Smooth muscle cell (in vitro differentiated cells): ENCODE measurements at regions not wholly inside any gene's neighbourhood (a gene's known extent, or its start where the extent isn't known, plus 50 kb on each side); places are given as distances from the start of the nearest gene placed in this dataset.

Experiments used
- DNase-seq: peaks from one replicate; lab custom pipeline; 2025; ENCODE audit not compliant: unreplicated experiment; lab: John Stamatoyannopoulos, UW
- H2AFZ ChIP-seq: fragments of 200-600 bp; sonication (generic); 2 replicates; pipeline ENCODE4 v1.6.0; 2016; ENCODE audit warnings: antibody characterized with exemption, low read depth, mild to moderate bottlenecking
- H3F3A ChIP-seq: fragments of 200-600 bp; sonication (generic); 2 replicates; pipeline ENCODE4 v1.6.0; 2017; ENCODE audit warnings: antibody characterized with exemption, low read depth
- H3K27ac ChIP-seq: fragments of 200-600 bp; sonication (generic); 2 replicates; pipeline ENCODE4 v1.5.1; 2016; ENCODE audit warnings: low read depth, mild to moderate bottlenecking
- H3K27me3 ChIP-seq: fragments of 200-600 bp; sonication (generic); 2 replicates; pipeline ENCODE4 v1.6.1; 2016; ENCODE audit warnings: low read depth, mild to moderate bottlenecking
- H3K36me3 ChIP-seq: fragments of 200-600 bp; sonication (generic); 2 replicates; pipeline ENCODE4 v1.5.1; 2016; ENCODE audit warnings: low read depth
- H3K4me1 ChIP-seq: fragments of 200-600 bp; sonication (generic); 2 replicates; pipeline ENCODE4 v1.5.1; 2016; ENCODE audit warnings: low read depth
- H3K4me2 ChIP-seq: fragments of 200-600 bp; sonication (generic); 2 replicates; pipeline ENCODE4 v1.6.0; 2016; ENCODE audit warnings: mild to moderate bottlenecking
- H3K4me3 ChIP-seq: fragments of 200-600 bp; sonication (generic); 2 replicates; pipeline ENCODE4 v1.5.1; 2016; ENCODE audit warnings: mild to moderate bottlenecking
- H3K79me2 ChIP-seq: fragments of 200-600 bp; sonication (generic); 2 replicates; pipeline ENCODE4 v1.6.0; 2016; ENCODE audit warnings: low read depth, mild to moderate bottlenecking
- H3K9ac ChIP-seq: fragments of 200-600 bp; sonication (generic); 2 replicates; pipeline ENCODE4 v1.6.0; 2016; ENCODE audit warnings: low read depth
- H3K9me3 ChIP-seq: fragments of 200-600 bp; sonication (generic); replicated peaks from 2 replicates; pipeline ENCODE4 v1.5.1; 2016; ENCODE audit warnings: low read depth
- H4K20me1 ChIP-seq: fragments of 200-600 bp; sonication (generic); 2 replicates; pipeline ENCODE4 v1.6.0; 2016; ENCODE audit warnings: low read depth
- CTCF ChIP-seq: fragments of 200-600 bp; sonication (generic); IDR thresholded peaks from 2 replicates; pipeline ENCODE4 v1.5.1; 2017; ENCODE audit warnings: borderline replicate concordance, mild to moderate bottlenecking, antibody characterized with exemption; ENCODE audit not compliant: insufficient read depth, poor library complexity, severe bottlenecking
- WGBS: methylation state at CpG from one replicate; pipeline ENCODE4 v1.1.7; 2016; ENCODE audit warnings: low lambda C conversion rate; 5-methylcytosine and 5-hydroxymethylcytosine counted together

GRCh38 chr13:74597526-74597925, 463.3 kb upstream of the KLF12 start:
- DNase-seq, result no peak
- H3F3A ChIP-seq, result no peaks in the 10 kb centered on the region
- no peak overlapping the region for H3K4me3 ChIP-seq
- no peaks in the 10 kb centered on the region for H3K4me1 ChIP-seq
- no peaks in the 10 kb centered on the region for H3K36me3 ChIP-seq
- H3K27me3 ChIP-seq, result no peaks in the 10 kb centered on the region
- H3K9ac ChIP-seq, result no peak overlapping the region
- no peaks in the 10 kb centered on the region for H3K9me3 ChIP-seq
- no peak overlapping the region for H3K27ac ChIP-seq
- no peaks in the 10 kb centered on the region for H4K20me1 ChIP-seq
- 94% methylated on average over 3 of the region's 3 CpGs for WGBS
- no peak overlapping the region for H3K4me2 ChIP-seq
- no peak for TF ChIP-seq CTCF
- no peaks in the 10 kb centered on the region for H3K79me2 ChIP-seq
- no peak overlapping the region for H2AFZ ChIP-seq

- Histone ChIP-seq H3K36me3 (no peaks in the 10 kb centered on the region), H3K27ac (no peak overlapping the region), H3K9me3 (no peaks in the 10 kb centered on the region), H3K4me3 (no peak overlapping the region), H3K9ac (no peak overlapping the region), H3K4me2 (no peak overlapping the region), H4K20me1 (no peaks in the 10 kb centered on the region), H2AFZ (no peak overlapping the region), H3K4me1 (no peaks in the 10 kb centered on the region), H3K79me2 (no peaks in the 10 kb centered on the region), H3K27me3 (no peaks in the 10 kb centered on the region), H3F3A (no peaks in the 10 kb centered on the region)
- WGBS, result 66% methylated on average over 5 of the region's 5 CpGs
- TF ChIP-seq CTCF, result no peak
- no peak for DNase-seq
Measured at GRCh38 chr13:74596691-74597090, 462.5 kb upstream of the KLF12 start.

- H2AFZ ChIP-seq, result no peak overlapping the region
- 89% methylated on average over 3 of the region's 3 CpGs for WGBS
- H3F3A ChIP-seq, result no peaks in the 10 kb centered on the region
- no peak for TF ChIP-seq CTCF
- no peaks in the 10 kb centered on the region for H3K36me3 ChIP-seq
- no peaks in the 10 kb centered on the region for H4K20me1 ChIP-seq
- H3K4me2 ChIP-seq, result no peak overlapping the region
- no peak for DNase-seq
- H3K27me3 ChIP-seq, result no peaks in the 10 kb centered on the region
- H3K27ac ChIP-seq, result no peak overlapping the region
- H3K4me3 ChIP-seq, result no peak overlapping the region
- no peaks in the 10 kb centered on the region for H3K9me3 ChIP-seq
- H3K9ac ChIP-seq, result no peak overlapping the region
- no peaks in the 10 kb centered on the region for H3K79me2 ChIP-seq
- H3K4me1 ChIP-seq, result no peaks in the 10 kb centered on the region
Measured at GRCh38 chr13:74593688-74594087, 459.5 kb upstream of the KLF12 start.

GRCh38 chr13:74586847-74587246, 452.6 kb upstream of the KLF12 start:
- DNase-seq, result no peak
- H3K36me3 ChIP-seq, result no peaks in the 10 kb centered on the region
- H3F3A ChIP-seq, result no peaks in the 10 kb centered on the region
- no peaks in the 10 kb centered on the region for H3K9me3 ChIP-seq
- no peak overlapping the region for H3K9ac ChIP-seq
- H3K4me2 ChIP-seq, result no peak overlapping the region
- no peaks in the 10 kb centered on the region for H4K20me1 ChIP-seq
- WGBS, result 85% methylated on average over 1 of the region's 1 CpG
- TF ChIP-seq CTCF, result no peak
- H3K79me2 ChIP-seq, result no peaks in the 10 kb centered on the region
- no peak overlapping the region for H3K27ac ChIP-seq
- H3K4me1 ChIP-seq, result no peaks in the 10 kb centered on the region
- no peak overlapping the region for H2AFZ ChIP-seq
- H3K4me3 ChIP-seq, result no peak overlapping the region
- no peaks in the 10 kb centered on the region for H3K27me3 ChIP-seq
